ENCODE measurements at regions not wholly inside any gene's neighbourhood (a gene's known extent, or its start where the extent isn't known, plus 50 kb on each side); places are given as distances from the start of the nearest gene placed in this dataset.
"Not testable (repeated sequence)": the region's sequence is repeated elsewhere in the genome, so short reads cannot be mapped to it uniquely, and the experiment has no call there.

- peak; percentile 56 to 57 for DNase-seq (ENCODE audit: low read depth in 2 of 2)
Measured at GRCh38 chr6:159594106-159594749, 98.8 kb downstream of the SOD2 start.

- DNase-seq (ENCODE audit: low read depth in 2 of 2) = no peak
Measured at GRCh38 chr6:159590835-159591234, 102.2 kb downstream of the SOD2 start.

- no peak for DNase-seq (ENCODE audit: low read depth in 2 of 2)
Measured at GRCh38 chr6:159586684-159587083, 106.4 kb downstream of the SOD2 start.

GRCh38 chr6:159582736-159583135 is 110.3 kb downstream of the SOD2 start:
- no peak for DNase-seq (ENCODE audit: low read depth in 2 of 2)

GRCh38 chr6:159578629-159579028 is 114.4 kb downstream of the SOD2 start:
- DNase-seq (ENCODE audit: low read depth in 2 of 2) = no peak

GRCh38 chr6:159577564-159577963 is 115.5 kb downstream of the SOD2 start:
- DNase-seq (ENCODE audit: low read depth in 2 of 2) = no peak

GRCh38 chr6:159572439-159573110 is 120.5 kb downstream of the SOD2 start:
- DNase-seq (ENCODE audit: low read depth in 2 of 2) = no peak

DNA sequence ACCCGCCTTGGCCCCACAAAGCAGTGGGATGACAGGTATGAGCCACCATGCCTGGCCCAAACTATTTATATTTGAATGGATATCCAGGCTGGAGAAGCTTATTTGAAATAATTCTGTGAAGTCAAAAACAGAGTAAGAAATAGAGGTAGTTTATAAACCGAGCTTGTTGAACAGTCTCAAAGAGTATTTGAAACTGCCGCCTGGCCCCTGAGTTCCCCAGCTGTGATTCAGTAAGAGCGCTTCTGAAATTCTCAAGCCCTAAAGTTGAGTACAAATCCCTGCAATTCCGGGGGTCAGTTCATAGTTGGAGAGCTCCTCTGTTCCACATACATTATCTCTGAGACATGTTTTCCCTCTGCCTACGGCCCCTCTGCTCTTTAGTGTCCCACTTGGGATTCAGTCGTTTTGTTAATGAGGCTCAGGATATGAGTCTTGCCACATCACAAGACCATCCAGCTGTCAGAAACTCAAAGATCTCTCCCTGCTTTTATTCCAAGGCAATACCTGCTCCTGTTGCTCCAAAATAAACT is 127.8 kb downstream of the SOD2 start:
- no peak for DNase-seq (ENCODE audit: low read depth in 2 of 2)

DNA sequence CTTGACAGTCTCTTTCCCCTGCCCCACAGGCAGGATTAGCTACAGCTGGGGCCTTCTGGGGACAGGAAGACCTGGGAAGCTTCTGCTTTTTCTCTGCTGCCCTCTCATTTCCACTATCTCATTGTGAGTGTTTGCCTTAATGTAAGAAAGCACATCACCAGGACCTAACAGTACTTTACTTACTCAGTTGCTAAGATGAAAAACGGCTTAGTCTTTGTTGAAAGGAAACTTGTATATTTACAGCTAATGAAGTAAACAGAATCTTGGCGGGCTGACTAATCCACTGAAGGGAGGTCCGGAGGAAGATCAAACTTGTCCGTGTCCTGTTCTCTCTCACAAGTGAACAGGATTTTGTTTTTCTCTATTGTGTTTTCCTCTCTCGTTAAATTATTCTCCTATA is 128.6 kb downstream of the SOD2 start:
- no peak for DNase-seq (ENCODE audit: low read depth in 2 of 2)

- no peak for DNase-seq (ENCODE audit: low read depth in 2 of 2)
Measured at GRCh38 chr6:159557031-159557430, 136.0 kb downstream of the SOD2 start.

- peak in 1 of 2 experiments; percentile 15 for DNase-seq (ENCODE audit: low read depth in 2 of 2)
Measured at GRCh38 chr6:159555082-159555875, 137.8 kb downstream of the SOD2 start.

DNA sequence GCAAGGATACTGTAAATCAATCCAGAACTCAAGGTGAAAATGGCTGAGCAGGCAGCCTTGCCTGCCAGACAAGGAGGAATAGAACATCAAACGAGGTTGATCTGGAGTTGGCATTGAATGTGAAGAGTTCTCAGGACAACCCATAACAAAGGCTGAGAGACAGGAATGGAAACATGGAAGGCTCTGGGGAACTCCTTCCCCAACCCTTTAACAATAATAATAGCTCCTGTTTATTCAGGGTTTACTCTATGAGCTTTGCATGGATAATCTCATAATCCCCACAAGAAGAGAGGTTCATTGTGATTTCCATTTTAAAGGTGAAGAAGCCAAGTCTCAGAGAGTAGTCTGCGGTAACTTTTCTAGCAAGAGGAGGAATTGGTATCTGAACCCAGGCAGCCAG is 151.7 kb downstream of the SOD2 start:
- no peak for DNase-seq (ENCODE audit: low read depth in 2 of 2)

GRCh38 chr6:159540883-159541282 is 152.2 kb downstream of the SOD2 start:
- DNase-seq (ENCODE audit: low read depth in 2 of 2) = no peak

GRCh38 chr6:159540152-159540551 is 152.9 kb downstream of the SOD2 start:
- DNase-seq (ENCODE audit: low read depth in 2 of 2) = no peak

GRCh38 chr6:159538031-159538430 is 155.0 kb downstream of the SOD2 start:
- not testable (repeated sequence) for DNase-seq (ENCODE audit: low read depth in 2 of 2)

DNA sequence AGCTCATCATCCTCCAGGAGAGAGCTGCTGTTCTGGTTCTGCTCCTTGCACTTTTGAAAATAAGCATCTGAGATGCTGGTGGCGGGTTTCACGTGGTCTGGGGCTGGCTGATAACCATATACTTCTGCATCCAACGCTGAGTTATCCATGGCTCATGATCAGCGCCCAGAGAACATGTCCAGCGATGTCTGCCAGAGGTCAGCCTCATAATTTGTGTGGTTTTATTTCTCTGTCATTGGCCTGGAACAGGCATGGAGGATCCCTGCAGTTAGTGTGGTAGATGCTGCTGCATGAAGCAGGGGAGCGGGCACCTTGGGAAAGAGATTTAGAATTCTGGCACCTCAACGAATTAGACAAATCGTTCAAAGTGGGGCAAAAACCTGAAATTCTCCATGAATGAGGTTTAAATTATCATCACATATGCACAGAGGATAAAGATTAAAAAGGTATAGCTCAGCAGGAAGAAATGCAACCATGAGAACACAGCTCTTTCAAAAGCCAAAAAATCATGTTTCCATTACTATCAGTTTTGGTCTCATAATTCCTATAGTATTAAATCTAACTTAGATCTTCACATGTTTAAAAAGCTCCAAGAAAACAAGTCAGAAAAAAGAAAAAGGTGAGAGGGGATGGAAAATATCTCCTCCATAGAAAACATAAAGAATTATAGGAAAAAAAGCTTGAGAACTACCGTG is 157.2 kb downstream of the SOD2 start:
- no peak for DNase-seq (ENCODE audit: low read depth in 2 of 2)

DNA sequence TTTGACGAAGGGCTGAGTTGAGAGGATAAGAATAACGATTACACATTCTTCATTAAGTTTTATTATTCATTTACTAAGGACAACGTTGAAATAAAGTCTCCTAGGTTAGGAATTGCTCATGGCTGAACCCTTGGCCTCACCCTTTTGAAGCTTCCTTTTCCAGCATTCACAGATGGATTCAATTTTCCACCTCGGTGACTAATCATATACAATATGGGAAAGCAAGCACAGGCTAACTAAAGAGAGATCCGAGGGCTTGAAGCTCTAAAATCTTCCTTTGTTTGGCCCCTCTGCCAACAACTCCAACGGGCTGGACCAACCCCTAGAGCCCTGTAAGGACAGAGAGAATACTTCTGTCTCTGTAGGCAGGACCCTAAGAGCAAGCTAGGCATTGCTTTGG is 159.5 kb downstream of the SOD2 start:
- DNase-seq (ENCODE audit: low read depth in 2 of 2) = peak; percentile 73 to 75

DNA sequence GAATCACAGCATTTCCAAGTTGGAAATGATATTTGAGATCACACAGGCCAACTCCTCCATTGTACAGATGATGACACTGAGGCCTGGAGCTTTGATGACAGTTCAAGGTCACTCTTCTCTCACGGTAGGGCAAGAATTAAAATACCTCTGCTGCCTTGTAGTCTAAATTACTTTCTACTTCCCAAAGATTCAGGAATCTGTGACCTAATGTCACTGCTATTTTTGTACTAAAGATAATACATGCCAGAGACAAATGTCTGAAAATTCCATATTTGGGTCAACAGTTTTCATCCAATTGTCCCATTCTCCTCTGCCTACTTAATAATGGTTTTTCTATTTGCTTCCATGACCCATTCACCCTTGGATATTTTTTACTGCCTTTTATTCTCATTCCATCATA is 160.0 kb downstream of the SOD2 start:
- DNase-seq (ENCODE audit: low read depth in 2 of 2) = no peak

DNA sequence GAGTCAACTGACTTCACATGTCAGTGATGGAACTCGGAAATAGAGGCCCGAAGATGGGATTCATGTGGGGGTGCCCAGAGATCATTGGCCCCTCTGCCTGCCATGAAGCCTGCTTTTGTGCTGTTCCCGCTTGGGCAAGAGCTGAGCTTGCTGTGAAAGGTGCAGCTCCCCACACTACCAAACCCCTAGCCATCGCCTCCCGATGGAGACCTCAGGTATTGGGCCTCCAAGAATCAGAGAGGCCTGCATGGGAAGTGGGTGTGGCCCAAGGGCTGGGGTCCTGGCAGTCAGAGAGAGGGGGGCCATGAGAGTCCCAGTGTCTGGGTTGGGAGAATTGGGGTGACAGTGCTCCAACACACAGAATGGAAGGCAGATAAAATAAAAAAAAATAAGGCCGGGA is 160.9 kb downstream of the SOD2 start:
- DNase-seq (ENCODE audit: low read depth in 2 of 2) = no peak

- no peak for DNase-seq (ENCODE audit: low read depth in 2 of 2)
Measured at GRCh38 chr6:159529934-159530333, 163.1 kb downstream of the SOD2 start.

GRCh38 chr6:159527351-159527750 is 165.7 kb downstream of the SOD2 start:
- no peak for DNase-seq (ENCODE audit: low read depth in 2 of 2)

DNA sequence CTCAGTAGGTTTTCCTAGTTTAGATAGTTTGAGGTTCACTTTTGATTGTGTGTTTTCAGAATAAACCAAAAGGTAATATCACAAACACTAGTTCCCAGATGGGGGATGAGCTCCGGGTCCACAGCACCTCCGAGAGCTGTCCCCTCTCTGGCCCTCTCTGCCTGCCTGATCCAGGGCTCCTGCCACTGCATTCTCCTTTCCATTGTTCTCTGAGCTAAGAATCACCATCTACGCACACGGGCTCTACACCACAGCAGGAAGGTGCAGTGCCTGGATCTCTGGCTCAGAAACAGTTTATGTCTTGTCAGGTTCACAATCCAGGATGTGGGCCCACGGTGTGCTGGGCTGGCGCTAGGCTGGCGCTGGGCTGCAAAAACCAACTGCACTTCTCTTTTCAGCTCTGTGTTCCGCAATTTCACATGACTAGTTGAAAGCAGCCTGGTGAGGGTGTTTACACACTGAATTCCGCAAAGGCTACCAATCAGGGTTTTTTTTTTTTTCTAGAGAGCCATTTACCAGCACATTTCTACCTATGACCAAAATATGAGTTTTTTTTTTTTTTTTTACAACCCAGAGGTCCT is 167.5 kb downstream of the SOD2 start:
- DNase-seq (ENCODE audit: low read depth in 2 of 2) = no peak
